B cell (primary cell): ENCODE measurements at regions not wholly inside any gene's neighbourhood (a gene's known extent, or its start where the extent isn't known, plus 50 kb on each side); places are given as distances from the start of the nearest gene placed in this dataset.

Experiments
- EZH2 ChIP-seq: IDR thresholded peaks from 2 replicates; pipeline ENCODE4 v1.6.1; 2012; ENCODE audit warnings: borderline replicate concordance, low read depth, mild to moderate bottlenecking, moderate library complexity, low read length; ENCODE audit not compliant: insufficient read depth, poor library complexity, severe bottlenecking
- TF ChIP-seq, protein P1 (sequence below): fragments of 200-600 bp; IDR thresholded peaks from one replicate; pipeline ENCODE4 v1.8.0; 2022; ENCODE audit warnings: antibody characterized with exemption, mild to moderate bottlenecking

DNA sequence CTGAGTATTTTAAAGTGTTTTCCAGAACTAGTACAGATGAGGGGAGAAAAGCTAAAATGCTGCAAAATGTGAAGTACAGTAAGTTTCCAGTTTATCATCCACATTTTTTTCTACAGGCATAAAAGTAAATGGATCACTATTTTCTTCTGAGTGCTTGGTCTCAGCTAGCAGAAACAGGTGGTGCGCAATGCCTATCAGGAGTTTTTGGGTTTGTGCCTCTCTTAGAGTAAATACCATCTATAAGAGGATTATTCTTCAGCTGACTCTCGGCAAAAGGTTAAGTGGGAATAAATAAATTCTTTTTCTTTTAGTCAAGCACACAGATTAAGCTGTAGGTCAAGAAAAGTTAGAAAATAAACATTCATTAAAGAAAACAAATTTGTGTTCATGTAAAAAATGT lies 1027.7 kb downstream of the PLOD2 start:
- no peak for TF ChIP-seq EZH2
- TF ChIP-seq, protein P1, sequence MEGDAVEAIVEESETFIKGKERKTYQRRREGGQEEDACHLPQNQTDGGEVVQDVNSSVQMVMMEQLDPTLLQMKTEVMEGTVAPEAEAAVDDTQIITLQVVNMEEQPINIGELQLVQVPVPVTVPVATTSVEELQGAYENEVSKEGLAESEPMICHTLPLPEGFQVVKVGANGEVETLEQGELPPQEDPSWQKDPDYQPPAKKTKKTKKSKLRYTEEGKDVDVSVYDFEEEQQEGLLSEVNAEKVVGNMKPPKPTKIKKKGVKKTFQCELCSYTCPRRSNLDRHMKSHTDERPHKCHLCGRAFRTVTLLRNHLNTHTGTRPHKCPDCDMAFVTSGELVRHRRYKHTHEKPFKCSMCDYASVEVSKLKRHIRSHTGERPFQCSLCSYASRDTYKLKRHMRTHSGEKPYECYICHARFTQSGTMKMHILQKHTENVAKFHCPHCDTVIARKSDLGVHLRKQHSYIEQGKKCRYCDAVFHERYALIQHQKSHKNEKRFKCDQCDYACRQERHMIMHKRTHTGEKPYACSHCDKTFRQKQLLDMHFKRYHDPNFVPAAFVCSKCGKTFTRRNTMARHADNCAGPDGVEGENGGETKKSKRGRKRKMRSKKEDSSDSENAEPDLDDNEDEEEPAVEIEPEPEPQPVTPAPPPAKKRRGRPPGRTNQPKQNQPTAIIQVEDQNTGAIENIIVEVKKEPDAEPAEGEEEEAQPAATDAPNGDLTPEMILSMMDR = no peak
